GM21619 (cell line): ENCODE measurements at regions not wholly inside any gene's neighbourhood (a gene's known extent, or its start where the extent isn't known, plus 50 kb on each side); places are given as distances from the start of the nearest gene placed in this dataset.

Experiments
- ATAC-seq: cut with Tn5 transposase; IDR thresholded peaks from one replicate; pipeline ENCODE4 v1.9.1; 2021; ENCODE audit not compliant: unreplicated experiment

GRCh38 chr1:208298593-208299269 lies 54.5 kb upstream of the PLXNA2 start:
- no peak for ATAC-seq

GRCh38 chr1:208300084-208300770 lies 56.0 kb upstream of the PLXNA2 start:
- no peak for ATAC-seq

GRCh38 chr1:208302699-208303238 lies 58.6 kb upstream of the PLXNA2 start:
- ATAC-seq, result no peak

- ATAC-seq, result no peak
These were observed 59.8 kb upstream of the PLXNA2 start for GRCh38 chr1:208303743-208304712.

GRCh38 chr1:208308221-208308620 lies 64.0 kb upstream of the PLXNA2 start:
- ATAC-seq, result no peak

GRCh38 chr1:208309771-208310170 lies 65.6 kb upstream of the PLXNA2 start:
- no peak for ATAC-seq

- ATAC-seq, result no peak
These were observed 68.5 kb upstream of the PLXNA2 start for GRCh38 chr1:208312706-208313105.

GRCh38 chr1:208314431-208314830 lies 70.2 kb upstream of the PLXNA2 start:
- ATAC-seq, result no peak

- ATAC-seq, result no peak
These were observed 74.1 kb upstream of the PLXNA2 start for GRCh38 chr1:208318150-208318734.

- no peak for ATAC-seq
These were observed 79.8 kb upstream of the PLXNA2 start for GRCh38 chr1:208324005-208324404.

GRCh38 chr1:208326033-208326432 lies 81.8 kb upstream of the PLXNA2 start:
- no peak for ATAC-seq

- no peak for ATAC-seq
These were observed 85.1 kb upstream of the PLXNA2 start for GRCh38 chr1:208329300-208329699.

GRCh38 chr1:208332036-208332773 lies 88.0 kb upstream of the PLXNA2 start:
- no peak for ATAC-seq

- ATAC-seq, result no peak
These were observed 88.6 kb upstream of the PLXNA2 start for GRCh38 chr1:208332774-208333126.

- no peak for ATAC-seq
These were observed 89.5 kb upstream of the PLXNA2 start for GRCh38 chr1:208333676-208334075.

GRCh38 chr1:208335371-208336136 lies 91.4 kb upstream of the PLXNA2 start:
- ATAC-seq, result no peak

- no peak for ATAC-seq
These were observed 91.9 kb upstream of the PLXNA2 start for GRCh38 chr1:208336137-208336518.

- no peak for ATAC-seq
These were observed 95.7 kb upstream of the PLXNA2 start for GRCh38 chr1:208339911-208340310.

GRCh38 chr1:208343226-208343625 lies 99.0 kb upstream of the PLXNA2 start:
- ATAC-seq, result no peak
